GM12878 (cell line): ENCODE measurements at regions not wholly inside any gene's neighbourhood (a gene's known extent, or its start where the extent isn't known, plus 50 kb on each side); places are given as distances from the start of the nearest gene placed in this dataset.

Source experiments
- ATAC-seq: fragments of 200-7000 bp; cut with Tn5 transposase; 3 replicates; pipeline ENCODE4 v1.9.1; 2020; ENCODE audit warnings: mild to moderate bottlenecking, moderate library complexity
- BruUV-seq: library from RNA; stranded (reverse); fragments of 400-500 nt; replicated peaks from 2 replicates; lab custom pipeline; 2021; lab: Mats Ljungman, UMichigan
- CTCF ChIA-PET: fragments of 300-600 bp; sonication (Branson Sonifier 250); formaldehyde crosslinking; extraction: SDS; loops from one replicate; lab custom pipeline; 2021; ENCODE audit warnings: inconsistent platforms; lab: Yijun Ruan, JAX
- POLR2A ChIA-PET: fragments of 350-600 bp; formaldehyde crosslinking; extraction: SDS; loops from one replicate; lab custom pipeline; 2021; ENCODE audit warnings: inconsistent platforms; lab: Charles Lee
- RAD21 ChIA-PET: fragments of 300-600 bp; sonication (Branson Sonifier 250); formaldehyde crosslinking; loops from one replicate; lab custom pipeline; 2023; ENCODE audit warnings: antibody characterized with exemption; ENCODE audit not compliant: unreplicated experiment; lab: Charles Lee
- SMC1A ChIA-PET: fragments of 300-600 bp; sonication (Branson Sonifier 250); formaldehyde crosslinking; loops from one replicate; lab custom pipeline; 2023; ENCODE audit not compliant: unreplicated experiment, uncharacterized antibody; lab: Charles Lee
- DNase-seq: peaks from one replicate; pipeline ENCODE4 v3.0.0-alpha.2; 2011; ENCODE audit warnings: low read depth, low spot score
- FAIRE-seq: peaks from 3 replicates; lab custom pipeline; 2011; peaks lifted over from hg19 to GRCh38; lab: Jason Lieb, UNC
- H2AFZ ChIP-seq: 2 replicates; pipeline ENCODE4 v1.6.0; 2011; ENCODE audit warnings: low read depth, low read length, control low read depth; ENCODE audit not compliant: control insufficient read depth
- H3K27ac ChIP-seq: 2 replicates; pipeline ENCODE4 v1.5.1; 2011; ENCODE audit warnings: control low read depth; ENCODE audit not compliant: control insufficient read depth, insufficient read depth
- H3K27me3 ChIP-seq, 2 experiments: replicated peaks in 1 of 2; 2 replicates each; pipeline versions ENCODE4 v1.6.0 to v1.6.1; 2011; ENCODE audit warnings: low read length in 1 of 2; ENCODE audit not compliant: control insufficient read depth in 2 of 2, insufficient read depth in 2 of 2
- H3K36me3 ChIP-seq, 2 experiments: 2 replicates each; pipeline ENCODE4 v1.5.1; 2011; ENCODE audit warnings: low read length in 1 of 2; ENCODE audit not compliant: control insufficient read depth in 2 of 2, insufficient read depth in 2 of 2
- H3K4me1 ChIP-seq: 2 replicates; pipeline ENCODE4 v1.6.1; 2011; ENCODE audit warnings: mild to moderate bottlenecking, low read length, moderate library complexity, mixed read lengths; ENCODE audit not compliant: control insufficient read depth, insufficient read depth
- H3K4me2 ChIP-seq: 2 replicates; pipeline ENCODE4 v1.6.0; 2011; ENCODE audit warnings: control low read depth; ENCODE audit not compliant: control insufficient read depth, insufficient read depth
- H3K4me3 ChIP-seq: fragments of 200-600 bp; sonication (generic); 2 replicates; pipeline ENCODE4 v1.5.1; 2016
- H3K79me2 ChIP-seq: 2 replicates; pipeline ENCODE4 v1.6.0; 2011; ENCODE audit warnings: low read length; ENCODE audit not compliant: control insufficient read depth, insufficient read depth
- H3K9ac ChIP-seq: 2 replicates; pipeline ENCODE4 v1.8.0; 2011; ENCODE audit warnings: low read length, control low read depth, mixed read lengths; ENCODE audit not compliant: control insufficient read depth, insufficient read depth
- H3K9me3 ChIP-seq: replicated peaks from 3 replicates; pipeline ENCODE4 v1.5.1; 2011; ENCODE audit warnings: mild to moderate bottlenecking, low read length; ENCODE audit not compliant: control insufficient read depth, insufficient read depth
- H4K20me1 ChIP-seq: 2 replicates; pipeline ENCODE4 v1.6.0; 2011; ENCODE audit not compliant: control insufficient read depth, insufficient read depth
- CBFB ChIP-seq: IDR thresholded peaks from 2 replicates; pipeline ENCODE4 v1.6.1; 2016; ENCODE audit warnings: antibody characterized with exemption, low read depth
- CHD2 ChIP-seq: IDR thresholded peaks from 2 replicates; pipeline ENCODE4 v1.6.1; 2011; ENCODE audit warnings: low read depth, low read length, improper control_type of control experiment, borderline replicate concordance
- DPF2 ChIP-seq: fragments of 450-650 bp; IDR thresholded peaks from 2 replicates; pipeline ENCODE4 v1.6.1; 2017; ENCODE audit warnings: mild to moderate bottlenecking
- FOXM1 ChIP-seq: IDR thresholded peaks from 2 replicates; pipeline ENCODE4 v1.6.1; 2012; ENCODE audit warnings: low read depth, mild to moderate bottlenecking, inconsistent platforms, low read length, moderate library complexity
- GABPA ChIP-seq: IDR thresholded peaks from 2 replicates; pipeline ENCODE4 v1.6.1; 2014; ENCODE audit warnings: antibody characterized with exemption, low read depth, mild to moderate bottlenecking, inconsistent platforms
- NR2C2 ChIP-seq: IDR thresholded peaks from 2 replicates; pipeline ENCODE4 v1.6.1; 2011; ENCODE audit warnings: borderline replicate concordance, low read depth; ENCODE audit not compliant: control insufficient read depth, insufficient read length
- PML ChIP-seq: IDR thresholded peaks from 2 replicates; pipeline ENCODE4 v1.6.1; 2012; ENCODE audit warnings: low read length, inconsistent platforms
- SMAD1 ChIP-seq: fragments of 450-650 bp; IDR thresholded peaks from 2 replicates; pipeline ENCODE4 v1.6.1; 2018; ENCODE audit warnings: mild to moderate bottlenecking, low read depth; ENCODE audit not compliant: partially characterized antibody
- STAT1 ChIP-seq: fragments of 450-650 bp; conservative IDR thresholded peaks from 2 replicates; pipeline ENCODE4 v1.6.1; 2014; ENCODE audit warnings: antibody characterized with exemption, mild to moderate bottlenecking
- ZNF384 ChIP-seq: IDR thresholded peaks from 2 replicates; pipeline ENCODE4 v1.6.1; 2012; ENCODE audit warnings: low read depth, mild to moderate bottlenecking, low read length, improper control_type of control experiment, borderline replicate concordance
- ZZZ3 ChIP-seq: IDR thresholded peaks from 2 replicates; pipeline ENCODE4 v1.6.1; 2011; ENCODE audit warnings: low read depth; ENCODE audit not compliant: control insufficient read depth, insufficient read length
- WGBS: methylation state at CpG from one replicate; pipeline ENCODE4 v1.1.6; 2016; ENCODE audit warnings: low lambda C conversion rate; ENCODE audit not compliant: insufficient replicate concordance, insufficient coverage; ENCODE audit errors: missing lambda C conversion rate; 5-methylcytosine and 5-hydroxymethylcytosine counted together
- in situ Hi-C: fragments of 300-500 bp; cut with MboI; formaldehyde crosslinking; loops from 9 replicates; pipeline ENCODE4 v1.14.3; 2018; ENCODE audit warnings: mixed read lengths
- intact Hi-C: fragments of 100-400 bp; cut with micrococcal nuclease; formaldehyde crosslinking; loops from one replicate; pipeline ENCODE4 v1.14.2; 2022; ENCODE audit not compliant: unreplicated experiment
- TF ChIP-seq, protein P1 (sequence below): fragments of 450-650 bp; formaldehyde crosslinking; IDR thresholded peaks from 2 replicates; pipeline ENCODE4 v1.4.0; 2020; ENCODE audit warnings: mild to moderate bottlenecking, moderate library complexity
- TF ChIP-seq, protein P2 (sequence below): fragments of 150-350 bp; IDR thresholded peaks from 2 replicates; pipeline ENCODE4 v1.6.1; 2016; ENCODE audit warnings: low read depth, low read length

DNA sequence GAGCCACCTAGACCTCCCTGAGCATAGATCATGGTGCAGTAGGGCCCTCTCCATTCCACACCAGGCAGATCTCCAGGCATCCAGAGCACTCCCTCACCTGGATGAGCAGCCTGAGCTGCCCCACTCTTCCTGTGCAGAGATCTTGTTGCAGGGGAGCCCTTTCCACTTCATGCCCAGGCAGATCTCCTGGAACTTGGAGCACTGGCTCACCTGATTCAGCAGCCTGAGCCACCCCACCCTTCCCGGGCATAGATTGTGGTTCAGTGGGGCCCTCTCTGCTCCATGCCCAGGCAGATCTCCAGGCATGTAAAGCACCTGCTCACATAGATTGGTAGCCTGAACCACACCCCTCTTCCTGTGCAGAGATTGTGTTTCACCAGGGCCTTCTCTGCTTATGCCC is 78.0 kb downstream of the SEC16B start:
- Histone ChIP-seq H3K27me3 (no peaks in the 10 kb centered on the region), H2AFZ (no peak overlapping the region), H3K9ac (no peak overlapping the region), H3K79me2 (no peaks in the 10 kb centered on the region), H3K9me3 (no peaks in the 10 kb centered on the region; the same call in 2 of the 3 replicates), H3K4me2 (no peak overlapping the region), H4K20me1 (no peaks in the 10 kb centered on the region), H3K36me3 (no peaks in the 10 kb centered on the region), H3K4me1 (no peaks in the 10 kb centered on the region), H3K4me3 (no peak overlapping the region), H3K27ac (no peak overlapping the region)
- FAIRE-seq (no peak), DNase-seq (no peak), ATAC-seq (no peak)
- 31% methylated on average over 1 of the region's 1 CpG for WGBS
- ChIA-PET RAD21 (no interaction called here), POLR2A (no interaction called here), SMC1A (no interaction called here), CTCF (no interaction called here)
- intact Hi-C loops, result no loop called here
- BruUV-seq, result no TSS peak
- TF ChIP-seq DPF2, result no peak
- TF ChIP-seq FOXM1, result no peak
- no peak for TF ChIP-seq ZNF384
- no peak for TF ChIP-seq CHD2
- no peak for TF ChIP-seq STAT1
- TF ChIP-seq, protein P1, sequence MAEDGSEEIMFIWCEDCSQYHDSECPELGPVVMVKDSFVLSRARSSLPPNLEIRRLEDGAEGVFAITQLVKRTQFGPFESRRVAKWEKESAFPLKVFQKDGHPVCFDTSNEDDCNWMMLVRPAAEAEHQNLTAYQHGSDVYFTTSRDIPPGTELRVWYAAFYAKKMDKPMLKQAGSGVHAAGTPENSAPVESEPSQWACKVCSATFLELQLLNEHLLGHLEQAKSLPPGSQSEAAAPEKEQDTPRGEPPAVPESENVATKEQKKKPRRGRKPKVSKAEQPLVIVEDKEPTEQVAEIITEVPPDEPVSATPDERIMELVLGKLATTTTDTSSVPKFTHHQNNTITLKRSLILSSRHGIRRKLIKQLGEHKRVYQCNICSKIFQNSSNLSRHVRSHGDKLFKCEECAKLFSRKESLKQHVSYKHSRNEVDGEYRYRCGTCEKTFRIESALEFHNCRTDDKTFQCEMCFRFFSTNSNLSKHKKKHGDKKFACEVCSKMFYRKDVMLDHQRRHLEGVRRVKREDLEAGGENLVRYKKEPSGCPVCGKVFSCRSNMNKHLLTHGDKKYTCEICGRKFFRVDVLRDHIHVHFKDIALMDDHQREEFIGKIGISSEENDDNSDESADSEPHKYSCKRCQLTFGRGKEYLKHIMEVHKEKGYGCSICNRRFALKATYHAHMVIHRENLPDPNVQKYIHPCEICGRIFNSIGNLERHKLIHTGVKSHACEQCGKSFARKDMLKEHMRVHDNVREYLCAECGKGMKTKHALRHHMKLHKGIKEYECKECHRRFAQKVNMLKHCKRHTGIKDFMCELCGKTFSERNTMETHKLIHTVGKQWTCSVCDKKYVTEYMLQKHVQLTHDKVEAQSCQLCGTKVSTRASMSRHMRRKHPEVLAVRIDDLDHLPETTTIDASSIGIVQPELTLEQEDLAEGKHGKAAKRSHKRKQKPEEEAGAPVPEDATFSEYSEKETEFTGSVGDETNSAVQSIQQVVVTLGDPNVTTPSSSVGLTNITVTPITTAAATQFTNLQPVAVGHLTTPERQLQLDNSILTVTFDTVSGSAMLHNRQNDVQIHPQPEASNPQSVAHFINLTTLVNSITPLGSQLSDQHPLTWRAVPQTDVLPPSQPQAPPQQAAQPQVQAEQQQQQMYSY (CRISPR knock-in tag), result no peak
- TF ChIP-seq GABPA, result no peak
- TF ChIP-seq, protein P2, sequence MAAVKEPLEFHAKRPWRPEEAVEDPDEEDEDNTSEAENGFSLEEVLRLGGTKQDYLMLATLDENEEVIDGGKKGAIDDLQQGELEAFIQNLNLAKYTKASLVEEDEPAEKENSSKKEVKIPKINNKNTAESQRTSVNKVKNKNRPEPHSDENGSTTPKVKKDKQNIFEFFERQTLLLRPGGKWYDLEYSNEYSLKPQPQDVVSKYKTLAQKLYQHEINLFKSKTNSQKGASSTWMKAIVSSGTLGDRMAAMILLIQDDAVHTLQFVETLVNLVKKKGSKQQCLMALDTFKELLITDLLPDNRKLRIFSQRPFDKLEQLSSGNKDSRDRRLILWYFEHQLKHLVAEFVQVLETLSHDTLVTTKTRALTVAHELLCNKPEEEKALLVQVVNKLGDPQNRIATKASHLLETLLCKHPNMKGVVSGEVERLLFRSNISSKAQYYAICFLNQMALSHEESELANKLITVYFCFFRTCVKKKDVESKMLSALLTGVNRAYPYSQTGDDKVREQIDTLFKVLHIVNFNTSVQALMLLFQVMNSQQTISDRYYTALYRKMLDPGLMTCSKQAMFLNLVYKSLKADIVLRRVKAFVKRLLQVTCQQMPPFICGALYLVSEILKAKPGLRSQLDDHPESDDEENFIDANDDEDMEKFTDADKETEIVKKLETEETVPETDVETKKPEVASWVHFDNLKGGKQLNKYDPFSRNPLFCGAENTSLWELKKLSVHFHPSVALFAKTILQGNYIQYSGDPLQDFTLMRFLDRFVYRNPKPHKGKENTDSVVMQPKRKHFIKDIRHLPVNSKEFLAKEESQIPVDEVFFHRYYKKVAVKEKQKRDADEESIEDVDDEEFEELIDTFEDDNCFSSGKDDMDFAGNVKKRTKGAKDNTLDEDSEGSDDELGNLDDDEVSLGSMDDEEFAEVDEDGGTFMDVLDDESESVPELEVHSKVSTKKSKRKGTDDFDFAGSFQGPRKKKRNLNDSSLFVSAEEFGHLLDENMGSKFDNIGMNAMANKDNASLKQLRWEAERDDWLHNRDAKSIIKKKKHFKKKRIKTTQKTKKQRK, result no peak
- TF ChIP-seq ZZZ3, result no peak
- no peak for TF ChIP-seq CBFB
- no peak for TF ChIP-seq PML
- TF ChIP-seq NR2C2, result no peak
- no peak for TF ChIP-seq SMAD1
- in situ Hi-C loops, result no loop called here
